NCI-H524 (cell line): ENCODE measurements at regions not wholly inside any gene's neighbourhood (a gene's known extent, or its start where the extent isn't known, plus 50 kb on each side); places are given as distances from the start of the nearest gene placed in this dataset.
"Not testable (repeated sequence)": the region's sequence is repeated elsewhere in the genome, so short reads cannot be mapped to it uniquely, and the experiment has no call there.

Experiments used
- DNase-seq, 2 experiments: peaks; one replicate each; lab custom pipeline; 2025; lab: John Stamatoyannopoulos, UW

DNA sequence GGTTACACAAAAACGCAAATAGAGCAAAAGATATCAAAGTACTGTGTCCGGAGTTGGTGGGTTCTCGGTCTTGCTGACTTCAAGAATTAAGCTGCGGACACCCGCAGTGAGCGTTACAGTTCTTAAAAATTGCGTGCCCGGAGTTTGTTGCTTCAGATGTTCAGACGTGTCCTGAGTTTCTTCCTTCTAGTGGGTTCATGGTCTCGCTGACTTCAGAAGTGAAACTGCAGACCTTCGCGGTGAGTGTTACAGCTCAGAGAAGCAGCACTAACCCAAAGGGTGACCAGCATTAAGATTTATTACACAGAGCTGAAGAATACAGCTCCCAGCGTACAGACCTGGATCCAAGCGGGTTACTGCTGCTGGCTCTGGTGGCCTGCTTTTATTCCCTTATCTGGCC, 125.7 kb upstream of the TWIST2 start:
- no peak for DNase-seq

DNA sequence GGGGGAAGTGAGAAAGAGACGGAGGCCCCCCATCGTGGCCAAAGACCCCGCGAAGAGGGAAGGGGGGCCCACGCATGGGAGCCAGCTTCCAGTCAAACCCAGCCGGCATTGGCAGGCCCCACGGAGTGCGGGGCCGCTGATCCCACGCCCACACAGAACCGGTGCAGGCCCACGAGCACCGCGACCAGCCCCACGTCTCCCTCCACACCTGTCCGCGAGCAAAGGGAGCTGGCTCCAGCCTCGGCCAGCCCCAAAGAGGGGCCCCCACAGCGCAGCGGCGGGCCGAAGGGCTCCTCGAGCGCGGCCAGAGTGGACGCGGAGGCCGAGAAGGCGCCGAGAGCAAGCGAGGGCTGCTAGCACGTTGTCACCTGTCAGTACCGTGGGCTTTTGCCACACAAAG, 125.0 kb upstream of the TWIST2 start:
- no peak for DNase-seq

DNA sequence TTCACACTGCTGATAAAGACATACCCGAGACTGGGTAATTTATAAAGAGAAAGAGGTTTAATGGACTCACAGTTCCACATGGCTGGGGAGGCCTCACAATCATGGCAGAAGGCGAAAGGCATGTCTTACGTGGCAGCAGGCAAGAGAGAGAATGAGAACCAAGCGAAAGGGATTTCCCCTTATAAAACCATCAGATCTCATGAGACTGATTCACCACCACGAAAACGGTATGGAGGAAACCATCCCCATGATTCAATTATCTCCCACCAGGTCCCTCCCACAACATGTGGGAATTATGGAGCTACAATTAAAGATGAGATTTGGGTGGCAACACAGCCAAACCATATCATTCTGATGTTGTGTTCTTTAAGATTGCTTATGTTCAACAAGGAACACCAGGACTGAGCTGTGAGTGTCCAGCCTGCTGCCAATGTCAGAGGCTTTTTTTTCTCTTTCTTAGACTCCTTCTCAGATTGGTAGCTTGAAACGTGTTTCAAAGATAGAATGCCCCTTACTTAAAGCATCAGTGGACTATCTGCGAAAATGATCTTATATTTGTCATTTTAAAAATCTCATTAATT, 124.1 kb upstream of the TWIST2 start:
- not testable (repeated sequence) for DNase-seq

DNA sequence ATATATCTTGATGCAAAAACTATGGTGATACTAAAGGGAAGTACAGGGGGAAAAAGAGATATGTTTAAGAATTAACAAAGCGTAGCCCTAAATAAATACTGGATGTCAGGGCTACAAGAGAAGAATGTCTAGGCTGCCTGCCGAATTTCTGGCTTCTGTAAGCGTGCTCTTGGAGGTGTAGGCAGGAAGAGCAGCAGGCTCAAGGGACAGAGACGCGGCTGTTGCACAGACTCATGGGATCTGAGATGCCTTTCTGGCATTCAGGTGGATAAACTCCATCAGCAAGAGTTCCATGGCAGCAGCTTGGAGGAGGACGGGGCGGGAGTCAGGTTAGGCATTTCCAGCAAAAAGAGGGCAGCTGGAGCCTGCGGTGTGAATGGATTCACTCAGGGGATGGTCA, 123.2 kb upstream of the TWIST2 start:
- DNase-seq: no peak

DNA sequence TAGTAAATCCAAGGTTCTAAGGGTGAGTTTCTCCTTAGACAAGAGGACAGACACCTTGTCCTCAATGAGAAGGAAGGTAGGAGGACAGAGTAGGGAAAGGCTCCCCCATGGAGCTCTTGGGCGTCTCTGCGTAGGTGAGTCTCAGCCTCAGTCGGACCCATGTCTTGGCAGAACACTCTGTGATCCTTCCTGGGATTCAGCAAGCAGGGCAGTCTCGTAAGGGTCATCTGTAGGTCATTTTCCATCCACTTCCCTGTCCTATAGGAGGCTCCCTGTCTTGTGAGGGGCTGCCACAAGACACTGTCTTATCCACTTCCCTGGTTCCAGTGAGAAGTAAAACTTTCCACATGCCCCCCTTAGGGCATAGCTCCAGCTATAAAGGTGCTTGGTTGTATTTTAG, 122.6 kb upstream of the TWIST2 start:
- DNase-seq: no peak

DNA sequence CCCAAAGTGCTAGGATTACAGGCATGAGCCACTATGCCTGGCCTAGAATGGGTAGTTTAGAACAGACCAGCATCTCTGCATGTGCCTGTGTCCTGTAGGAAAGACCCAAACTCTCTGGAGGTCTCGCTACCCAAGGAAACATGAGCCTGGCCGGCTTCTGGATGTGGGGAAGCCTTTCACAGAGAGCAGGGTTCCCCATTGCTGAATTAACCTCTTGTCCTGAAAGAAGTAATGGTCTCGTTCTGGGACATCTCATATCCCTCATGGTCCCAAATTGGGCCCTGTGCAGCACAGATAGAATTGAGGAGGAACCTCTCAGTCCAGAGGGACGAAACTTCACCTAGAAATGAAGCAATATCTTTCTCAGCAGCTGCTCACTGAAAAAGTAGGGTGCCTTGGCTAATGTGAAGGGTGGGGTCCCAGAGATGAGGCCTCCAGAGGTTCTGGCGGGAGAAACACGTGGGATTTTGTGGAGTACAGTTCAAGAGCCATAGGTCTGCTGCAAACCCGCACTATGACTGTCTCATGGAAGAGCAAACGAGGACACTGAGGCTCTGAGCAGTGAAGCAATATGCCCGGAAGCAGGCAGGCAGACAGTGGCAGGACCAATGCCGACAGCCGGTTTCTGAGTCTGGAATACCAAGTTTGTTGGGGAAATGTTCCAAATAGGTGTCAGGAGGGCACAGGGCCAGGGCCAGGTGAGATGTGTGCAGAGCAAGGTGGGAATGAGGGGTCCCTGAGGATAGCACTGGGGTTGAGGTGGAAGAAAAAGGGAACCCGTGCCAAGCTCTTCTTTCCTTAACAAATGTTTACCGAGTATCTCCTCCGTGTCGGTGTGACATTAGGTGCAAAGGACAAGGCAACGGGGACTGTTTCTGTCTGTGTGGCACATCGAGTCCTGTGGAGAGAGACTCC, 121.0 kb upstream of the TWIST2 start:
- DNase-seq: no peak

DNA sequence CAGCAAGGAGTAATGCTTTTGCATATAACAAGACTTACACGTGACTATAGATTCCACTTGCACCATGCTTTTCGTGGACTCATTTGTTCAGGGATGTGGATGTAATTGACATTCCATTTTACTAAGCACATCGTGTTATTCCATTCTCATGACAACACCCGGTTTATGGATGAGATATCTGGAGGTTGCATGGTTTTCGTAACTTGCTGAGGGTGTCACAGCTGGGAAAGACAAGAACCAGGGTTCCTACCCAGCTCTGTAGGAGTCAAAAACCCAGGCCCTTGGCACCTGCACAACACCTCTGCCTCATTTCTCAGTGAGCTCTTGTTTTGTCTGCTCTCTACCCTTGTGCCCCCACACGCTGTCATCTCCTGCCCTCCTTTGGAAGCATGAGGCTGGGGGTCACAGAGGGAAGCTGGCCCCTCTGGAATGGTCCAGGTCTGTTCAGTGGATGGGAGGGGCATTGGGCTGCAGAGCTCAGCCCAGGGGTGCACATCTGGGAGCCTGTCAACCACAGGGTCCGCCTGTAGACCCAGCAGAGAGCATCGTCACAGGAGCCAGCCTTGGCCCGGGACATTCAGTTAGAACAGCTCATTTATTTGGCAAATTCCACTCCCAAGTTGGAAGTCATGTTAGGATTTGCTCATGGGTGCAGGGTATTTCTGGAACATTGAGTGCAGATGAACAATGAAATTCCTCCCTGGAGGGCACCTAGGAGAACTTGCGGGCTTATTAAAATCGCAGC, 120.1 kb upstream of the TWIST2 start:
- DNase-seq: no peak

DNA sequence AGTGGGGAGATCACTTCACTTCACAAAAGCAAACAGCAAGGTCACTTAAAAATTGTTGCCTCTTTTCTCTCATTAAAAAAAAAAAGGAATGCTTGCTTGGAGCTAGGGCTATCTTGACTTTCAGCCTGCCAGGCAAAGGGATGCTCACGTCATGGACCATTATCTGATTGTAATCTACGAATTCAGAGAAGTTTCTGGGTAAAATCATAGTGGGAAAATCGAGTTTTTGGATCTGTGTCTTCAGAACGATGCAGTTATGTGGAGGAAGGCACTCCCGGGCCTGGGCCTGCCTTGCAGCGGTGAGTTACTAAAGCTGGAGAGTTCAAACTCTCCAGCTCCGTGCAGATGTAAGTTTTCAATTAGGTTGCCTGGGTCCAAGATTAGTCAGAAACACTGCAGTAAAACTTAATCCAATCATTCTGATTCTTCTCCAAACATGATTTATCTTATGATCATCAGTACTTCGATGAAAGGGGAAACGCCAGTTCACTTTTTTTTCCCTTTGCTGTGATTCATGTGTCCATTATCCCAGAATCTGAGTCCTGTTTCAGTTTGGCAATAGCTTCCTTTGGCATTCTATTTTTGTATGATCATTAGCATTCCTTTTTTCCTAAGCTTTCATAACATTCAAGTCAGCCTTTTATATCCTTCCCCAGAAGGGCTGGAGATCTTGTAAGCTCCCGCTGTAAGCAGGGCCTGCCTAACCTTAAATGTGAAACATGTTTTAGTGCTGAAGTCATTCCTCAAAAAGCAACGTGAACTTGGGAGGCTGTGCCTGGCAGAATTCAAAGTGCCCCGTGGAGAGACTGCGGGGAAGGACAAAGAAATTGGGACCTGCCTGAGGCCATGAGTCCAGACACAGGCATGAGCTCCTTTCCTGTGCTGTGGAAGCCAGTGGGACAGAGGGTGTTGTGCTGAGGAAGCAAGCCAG, 119.3 kb upstream of the TWIST2 start:
- DNase-seq: no peak

DNA sequence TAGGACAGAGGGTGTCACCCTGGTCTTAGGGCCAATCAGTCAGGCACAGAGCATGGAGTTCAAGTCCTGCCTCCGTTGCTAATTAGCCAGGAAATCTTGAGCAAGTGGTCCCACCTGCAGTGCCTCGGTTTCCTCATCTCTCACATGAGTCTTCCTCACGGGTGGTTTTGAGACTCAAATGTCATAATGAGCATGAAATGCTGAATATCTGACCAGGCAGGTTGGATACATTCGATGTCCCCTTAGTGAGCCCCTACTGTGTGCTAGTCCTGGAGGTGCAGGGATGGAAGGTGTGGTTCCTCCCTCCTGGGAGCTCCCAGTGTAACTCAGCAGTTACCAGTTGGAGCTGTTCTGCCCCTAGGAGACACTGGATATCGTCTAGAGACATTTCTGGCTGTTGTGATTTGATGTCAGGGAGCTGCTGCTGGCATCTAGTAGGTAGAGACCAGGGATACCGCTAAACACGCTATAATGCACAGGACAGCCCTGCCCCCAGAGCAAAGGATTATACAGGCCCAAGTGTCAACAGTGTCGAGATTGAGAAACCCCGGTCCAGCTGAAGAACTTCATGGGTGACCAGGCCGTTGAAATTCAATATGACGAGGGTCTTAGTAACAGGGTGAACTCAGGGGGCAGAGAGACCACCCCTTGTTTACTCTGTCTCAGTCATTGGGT, 118.5 kb upstream of the TWIST2 start:
- DNase-seq: no peak

DNA sequence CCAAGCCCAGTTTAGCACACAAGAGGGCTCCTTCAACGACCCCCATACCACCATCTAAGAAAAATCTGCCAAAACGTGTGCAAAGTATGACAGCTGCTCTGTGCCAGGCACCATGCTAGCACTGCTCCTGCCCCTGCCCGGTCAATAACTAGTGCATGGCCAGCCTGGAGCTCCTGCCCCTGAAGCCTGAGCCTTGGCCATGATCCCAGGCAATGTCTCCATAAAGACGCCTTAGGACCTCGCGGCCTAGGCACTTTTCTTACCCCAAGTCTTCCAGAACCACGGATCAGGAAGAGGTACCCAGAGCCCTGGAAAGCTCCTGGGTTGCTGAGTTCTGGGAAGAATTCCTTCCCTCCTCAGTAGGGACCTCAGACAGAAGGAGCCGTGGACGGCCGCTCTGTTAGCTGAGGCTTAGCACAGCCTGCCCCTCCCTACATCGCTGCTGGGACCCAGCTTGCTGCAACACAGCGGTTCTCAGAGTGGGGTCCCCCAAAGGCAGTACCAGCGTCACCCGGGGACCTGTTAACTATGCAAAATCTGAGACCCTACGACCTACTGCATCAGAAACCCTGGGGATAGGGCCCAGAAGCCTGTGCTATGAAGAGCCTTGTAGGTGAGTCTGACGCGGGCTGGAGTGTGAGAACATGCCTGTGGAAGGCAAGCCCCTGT, 117.8 kb upstream of the TWIST2 start:
- no peak for DNase-seq

DNA sequence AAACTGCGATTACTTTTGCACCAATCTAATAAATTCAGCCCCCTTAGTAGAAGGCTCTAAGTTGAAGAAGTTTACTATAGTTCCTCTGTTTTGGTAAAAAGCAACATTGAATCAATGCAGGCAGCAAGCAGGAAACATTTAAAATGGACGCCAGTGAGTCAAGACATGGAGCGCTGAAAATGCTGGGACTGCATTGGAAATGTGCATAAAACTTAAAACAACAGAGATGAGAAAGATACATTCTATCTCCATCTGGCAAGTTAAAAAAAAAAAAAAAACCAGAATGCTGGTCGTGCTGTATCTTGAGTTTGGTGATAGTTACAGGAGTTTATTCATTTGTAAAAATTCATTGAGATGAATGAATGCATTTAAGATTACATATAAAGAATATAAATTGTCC, 117.0 kb upstream of the TWIST2 start:
- DNase-seq: no peak

DNA sequence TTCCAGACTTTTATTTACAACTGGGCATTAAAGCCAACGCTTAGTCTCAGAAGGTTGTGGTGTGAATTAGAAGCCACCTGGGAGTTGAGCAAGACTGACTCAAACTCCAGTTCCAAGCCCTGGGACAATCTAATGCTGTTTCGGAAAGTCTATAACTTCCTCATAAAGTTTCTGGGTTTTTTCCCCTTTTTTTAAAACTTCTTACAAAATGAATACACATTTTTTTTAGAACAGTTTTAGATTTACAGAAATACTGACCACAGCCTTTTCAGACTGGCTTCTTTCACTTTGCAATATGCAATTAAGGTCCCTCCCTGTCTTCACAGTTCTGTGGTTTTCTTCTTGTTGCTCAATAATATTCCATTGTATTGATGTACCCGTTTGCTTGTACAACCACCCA, 115.9 kb upstream of the TWIST2 start:
- DNase-seq: no peak

DNA sequence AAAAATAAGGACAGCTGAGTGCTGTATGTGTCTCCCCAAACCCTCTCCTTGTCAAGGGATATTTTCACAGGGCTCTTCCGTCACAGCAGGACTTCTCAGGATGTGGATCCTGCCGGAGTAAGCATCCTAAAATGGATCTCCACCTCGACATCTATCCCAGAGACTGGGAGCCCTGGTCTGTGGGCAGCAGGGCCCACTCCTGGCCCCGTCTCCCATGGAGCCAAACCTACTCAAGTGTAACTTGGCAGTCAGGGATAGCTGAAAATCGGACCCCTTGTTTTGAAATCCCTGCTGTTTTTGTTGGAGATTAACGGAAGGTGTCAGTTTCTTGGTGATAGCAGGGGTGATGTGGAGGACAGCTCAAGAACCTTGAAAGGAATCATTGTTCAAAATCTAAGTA, 109.0 kb upstream of the TWIST2 start:
- no peak for DNase-seq

DNA sequence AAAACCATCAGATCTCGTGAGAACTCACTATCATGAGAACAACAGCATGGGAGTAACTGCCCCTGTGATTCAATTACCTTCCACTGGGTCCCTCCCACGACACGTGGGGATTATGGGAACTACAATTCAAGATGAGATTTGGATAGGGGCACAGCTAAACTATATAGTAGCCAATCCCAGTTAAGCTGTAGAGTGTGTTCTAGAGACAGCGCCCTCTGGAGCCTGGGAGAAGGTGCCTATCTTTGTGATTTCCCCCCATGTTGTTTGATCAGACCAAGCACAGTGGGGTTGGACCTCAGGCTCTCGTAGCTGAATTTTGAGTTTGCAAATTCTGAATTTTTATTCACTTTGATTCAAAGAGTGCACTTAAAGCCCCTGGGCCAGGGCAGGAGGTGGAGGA, 108.2 kb upstream of the TWIST2 start:
- DNase-seq: no peak

DNA sequence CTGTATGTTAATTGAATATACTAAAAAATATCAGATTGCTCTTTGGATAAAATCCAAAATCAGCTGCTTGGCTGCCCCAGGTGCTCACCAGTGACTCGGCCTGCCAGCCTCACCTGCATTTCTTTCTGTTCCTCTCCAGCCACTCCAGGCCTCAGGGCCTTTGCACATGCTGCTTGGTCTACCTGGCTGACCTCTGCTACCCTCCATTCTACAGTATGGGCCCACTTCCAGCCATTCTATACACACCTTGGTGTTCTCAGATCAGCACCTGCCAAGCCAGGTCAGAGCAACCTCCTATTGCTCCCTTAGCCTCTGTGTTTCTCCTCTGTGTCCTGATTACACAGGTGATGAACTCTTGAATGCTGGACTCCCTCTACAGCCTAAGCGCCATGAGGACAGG, 106.6 kb upstream of the TWIST2 start:
- no peak for DNase-seq

DNA sequence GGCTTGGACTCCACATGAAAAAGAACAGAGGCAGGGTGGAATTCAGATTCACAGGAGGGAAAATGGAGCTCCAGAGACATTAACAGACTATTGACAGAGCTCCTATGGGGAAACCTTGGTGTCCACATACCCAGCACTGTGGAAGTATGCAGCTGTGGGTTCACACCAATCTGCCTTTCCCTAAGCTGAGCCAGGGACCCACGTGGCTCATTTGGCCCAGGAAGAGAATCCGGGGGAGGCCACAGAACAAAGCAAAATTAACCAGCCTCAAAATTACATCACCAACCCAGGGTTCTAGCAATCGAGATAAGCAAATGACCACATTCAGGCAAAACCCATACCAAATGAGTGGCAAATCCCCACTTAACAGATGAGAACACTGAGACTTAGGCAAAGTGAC, 105.8 kb upstream of the TWIST2 start:
- no peak for DNase-seq

DNA sequence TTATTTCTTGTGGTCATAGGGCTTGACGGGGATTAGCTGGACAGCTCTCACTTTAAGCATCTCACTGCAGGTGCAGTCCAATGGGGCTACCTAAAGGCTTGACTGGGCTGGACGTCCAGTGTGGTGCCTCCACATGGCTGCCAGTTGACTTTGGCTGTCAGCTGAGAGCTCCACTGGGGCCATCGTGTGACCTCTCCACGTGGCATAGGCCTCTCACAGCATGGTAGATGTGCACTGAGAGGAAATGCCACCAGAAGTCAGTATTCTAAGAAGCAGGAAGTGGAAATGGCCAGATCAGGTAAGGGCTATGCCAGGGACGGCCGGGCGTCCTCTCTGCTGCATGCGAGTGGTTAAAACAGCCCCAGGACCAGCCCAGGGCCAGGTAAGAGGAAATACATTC, 105.2 kb upstream of the TWIST2 start:
- no peak for DNase-seq

DNA sequence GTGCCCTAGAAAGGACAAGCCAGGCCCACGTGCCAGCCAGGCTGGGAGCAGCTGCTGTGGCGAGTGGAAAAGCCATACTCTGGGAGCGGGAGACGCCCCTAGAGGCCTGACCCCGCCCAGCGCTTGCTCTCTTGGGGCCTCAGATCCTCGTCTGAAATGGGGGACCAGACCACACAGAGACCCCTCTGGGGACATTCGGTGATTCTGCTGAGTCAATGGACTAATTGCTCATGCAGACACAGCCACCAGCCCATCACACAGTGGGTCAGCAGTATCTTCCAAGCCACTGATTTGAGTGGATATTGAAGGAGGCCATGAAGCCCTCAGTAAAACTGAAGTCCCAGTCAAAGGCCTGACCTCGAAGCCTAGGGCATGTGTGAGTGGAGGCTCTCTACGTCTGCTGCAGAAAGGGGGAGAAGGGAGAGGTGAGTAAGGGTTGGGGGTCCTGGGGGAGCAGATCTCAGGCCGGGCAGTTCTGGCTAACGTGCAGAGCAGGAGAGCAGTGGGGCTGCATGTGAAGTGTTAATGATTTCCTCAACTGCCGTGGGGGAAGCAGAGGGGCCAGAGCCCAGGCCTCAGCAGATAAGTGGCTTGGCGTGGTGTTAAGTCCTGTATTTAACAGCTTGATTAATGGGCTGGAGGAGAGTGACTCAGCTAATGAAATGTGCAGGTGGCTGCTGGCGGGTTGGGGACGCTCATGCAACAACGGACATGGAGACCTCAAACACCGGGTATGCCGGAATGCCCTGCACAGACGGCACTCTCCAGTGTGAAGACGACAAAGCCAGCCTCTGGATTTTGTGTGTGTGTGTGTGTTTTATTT, 104.4 kb upstream of the TWIST2 start:
- DNase-seq: peak; percentile 8 to 72

DNA sequence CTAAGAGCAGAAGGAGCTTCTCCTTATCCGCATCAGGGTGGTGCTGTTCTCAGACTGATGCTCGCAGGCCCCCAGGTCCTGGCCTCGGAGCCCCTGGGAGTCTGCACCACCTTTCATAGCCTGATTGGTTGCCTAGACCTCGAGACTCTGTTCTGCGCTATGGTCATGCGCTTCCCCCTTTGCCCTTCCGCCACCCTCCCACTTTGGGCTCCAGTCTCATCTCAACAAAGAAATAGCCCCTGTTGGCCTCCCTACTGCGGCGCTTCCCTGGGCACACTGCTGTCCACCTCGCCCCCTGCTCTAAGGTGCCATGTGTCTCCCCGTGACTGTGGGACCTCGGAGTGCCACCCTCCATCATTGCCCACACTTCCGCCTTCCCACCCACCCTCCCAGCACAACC, 102.9 kb upstream of the TWIST2 start:
- DNase-seq: no peak

DNA sequence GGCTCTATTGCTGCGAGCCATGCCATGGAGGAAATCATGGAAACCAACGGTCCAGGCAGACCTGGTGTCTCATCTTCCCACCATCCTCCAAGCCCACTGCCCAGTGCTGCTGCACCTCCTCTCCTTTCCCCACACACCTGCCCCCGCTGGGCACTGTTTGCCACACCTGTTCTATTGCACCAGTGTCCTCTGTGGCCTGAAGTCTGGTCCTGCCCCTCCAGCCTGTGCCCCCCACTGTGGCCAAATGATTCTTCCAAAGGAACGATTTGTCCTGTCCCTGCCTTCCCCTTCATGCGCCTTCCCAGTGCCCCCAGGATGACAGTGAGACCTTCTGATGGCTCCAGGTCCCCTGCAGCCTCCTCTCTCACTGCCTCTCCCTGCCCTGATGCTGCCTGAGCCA, 101.9 kb upstream of the TWIST2 start:
- no peak for DNase-seq
